A549 (cell line): ENCODE measurements at regions not wholly inside any gene's neighbourhood (a gene's known extent, or its start where the extent isn't known, plus 50 kb on each side); places are given as distances from the start of the nearest gene placed in this dataset.

Experiments
- ATAC-seq, 2 experiments: fragments of 200-7000 bp in 1 of 2; fragments of >200 bp in 1 of 2; cut with Nextera tagmentation in 1 of 2; cut with Tn5 transposase in 1 of 2; 3 replicates each; pipeline versions ENCODE4 v1.8.0 to v1.9.1; 2018 to 2020; ENCODE audit warnings: mild to moderate bottlenecking in 1 of 2, moderate library complexity in 1 of 2
- CTCF ChIA-PET: fragments of 300-600 bp; sonication (Branson Sonifier 250); formaldehyde crosslinking; extraction: SDS; loops from one replicate; lab custom pipeline; 2021; ENCODE audit warnings: antibody characterized with exemption, inconsistent platforms; lab: Yijun Ruan, JAX
- POLR2A ChIA-PET: fragments of 350-600 bp; formaldehyde crosslinking; extraction: SDS; loops from one replicate; lab custom pipeline; 2021; ENCODE audit warnings: antibody characterized with exemption, inconsistent platforms; lab: Yijun Ruan, JAX
- DNase-seq, 2 experiments: peaks; one replicate each; pipeline versions ENCODE4 v3.0.0 to v3.0.0-alpha.2; 2011 to 2016; ENCODE audit warnings: low read depth in 1 of 2, low spot score in 1 of 2
- FAIRE-seq: peaks from 2 replicates; lab custom pipeline; 2011; peaks lifted over from hg19 to GRCh38; lab: Jason Lieb, UNC
- H3K27ac ChIP-seq, 2 experiments: fragments of >200 bp; sonication (Bioruptor Twin); formaldehyde crosslinking; 3 replicates each; pipeline ENCODE4 v1.5.1; 2016 to 2017
- H3K4me1 ChIP-seq: fragments of >200 bp; sonication (Bioruptor Twin); formaldehyde crosslinking; 3 replicates; pipeline ENCODE4 v1.6.1; 2016
- H3K4me2 ChIP-seq: fragments of >200 bp; sonication (Bioruptor Twin); formaldehyde crosslinking; 3 replicates; pipeline ENCODE4 v1.6.1; 2016
- H3K4me3 ChIP-seq: fragments of >200 bp; sonication (Bioruptor Twin); formaldehyde crosslinking; 3 replicates; pipeline ENCODE4 v1.5.1; 2016
- H3K9me3 ChIP-seq: fragments of >200 bp; sonication (Bioruptor Twin); formaldehyde crosslinking; 3 replicates; pipeline ENCODE4 v1.6.1; 2016
- CBX2 ChIP-seq: fragments of 200-600 bp; sonication (generic); IDR thresholded peaks from 2 replicates; pipeline ENCODE4 v1.6.1; 2016; ENCODE audit warnings: low read depth, mild to moderate bottlenecking, borderline replicate concordance
- CBX8 ChIP-seq: fragments of 200-600 bp; sonication (generic); IDR thresholded peaks from 2 replicates; pipeline ENCODE4 v1.6.1; 2016
- EP300 ChIP-seq, 2 experiments: fragments of >200 bp; sonication (Bioruptor Twin); formaldehyde crosslinking; IDR thresholded peaks; 2 replicates in 1 of 2; 3 replicates in 1 of 2; pipeline ENCODE4 v1.6.1; 2016 to 2017
- FOSB ChIP-seq: fragments of 250-450 bp; sonication (Bioruptor Pico); IDR thresholded peaks from 2 replicates; pipeline ENCODE4 v1.5.0; 2020; ENCODE audit warnings: mild to moderate bottlenecking, moderate library complexity
- FOSL2 ChIP-seq, 2 experiments: fragments of 450-650 bp in 1 of 2; fragments of >200 bp in 1 of 2; sonication (Bioruptor Twin) in 1 of 2; formaldehyde crosslinking; IDR thresholded peaks; 2 replicates each; pipeline versions ENCODE4 v1.5.0 to v1.6.1; 2016 to 2020; ENCODE audit warnings: mild to moderate bottlenecking in 1 of 2, moderate library complexity in 1 of 2
- FOXS1 ChIP-seq: fragments of 250-450 bp; sonication (Bioruptor Pico); IDR thresholded peaks from 2 replicates; pipeline ENCODE4 v1.5.0; 2020; ENCODE audit warnings: mild to moderate bottlenecking, moderate library complexity
- GATA3 ChIP-seq: IDR thresholded peaks from 2 replicates; pipeline ENCODE4 v1.6.1; 2012; ENCODE audit warnings: borderline replicate concordance
- HEYL ChIP-seq: fragments of 250-450 bp; sonication (Bioruptor Pico); IDR thresholded peaks from 2 replicates; pipeline ENCODE4 v1.8.0; 2021; ENCODE audit warnings: mild to moderate bottlenecking, moderate library complexity
- HOXB13 ChIP-seq: fragments of 250-450 bp; sonication (Bioruptor Pico); IDR thresholded peaks from 2 replicates; pipeline ENCODE4 v1.5.0; 2020; ENCODE audit warnings: low read depth, mild to moderate bottlenecking, moderate library complexity
- JUN ChIP-seq, 2 experiments: fragments of >200 bp; sonication (Bioruptor Twin); formaldehyde crosslinking; IDR thresholded peaks; 2 replicates in 1 of 2; 3 replicates in 1 of 2; pipeline ENCODE4 v1.6.1; 2016 to 2017
- JUNB ChIP-seq: fragments of >200 bp; sonication (Bioruptor Twin); formaldehyde crosslinking; IDR thresholded peaks from 2 replicates; pipeline ENCODE4 v1.6.1; 2016
- MYC ChIP-seq: IDR thresholded peaks from 2 replicates; pipeline ENCODE4 v1.6.1; 2012; ENCODE audit warnings: mild to moderate bottlenecking, inconsistent platforms, low read length, improper control_type of control experiment, borderline replicate concordance
- NPAS2 ChIP-seq: fragments of 250-450 bp; sonication (Bioruptor Pico); IDR thresholded peaks from 2 replicates; pipeline ENCODE4 v1.8.0; 2022; ENCODE audit warnings: mild to moderate bottlenecking, moderate library complexity, borderline replicate concordance
- RFX5 ChIP-seq: fragments of 450-650 bp; IDR thresholded peaks from 2 replicates; pipeline ENCODE4 v1.7.1; 2014; ENCODE audit warnings: antibody characterized with exemption, mild to moderate bottlenecking, moderate library complexity
- TFCP2L1 ChIP-seq: fragments of 250-450 bp; sonication (Bioruptor Pico); IDR thresholded peaks from 2 replicates; pipeline ENCODE4 v1.5.0; 2021; ENCODE audit warnings: mild to moderate bottlenecking
- TP53 ChIP-seq: fragments of 250-450 bp; sonication (Bioruptor Pico); IDR thresholded peaks from 2 replicates; pipeline ENCODE4 v1.5.0; 2021; ENCODE audit warnings: mild to moderate bottlenecking, moderate library complexity
- ZC3H11A ChIP-seq: fragments of 450-650 bp; IDR thresholded peaks from 2 replicates; pipeline ENCODE4 v1.6.1; 2014; ENCODE audit warnings: antibody characterized with exemption, mild to moderate bottlenecking
- ZSCAN20 ChIP-seq: fragments of 250-450 bp; sonication (Bioruptor Pico); IDR thresholded peaks from 2 replicates; pipeline ENCODE4 v1.8.0; 2022; ENCODE audit warnings: mild to moderate bottlenecking, moderate library complexity
- WGBS: methylation state at CpG from one replicate; pipeline ENCODE4 v1.1.6; 2017; ENCODE audit errors: missing lambda C conversion rate; 5-methylcytosine and 5-hydroxymethylcytosine counted together
- TF ChIP-seq, protein P1 (sequence below): fragments of 450-650 bp; IDR thresholded peaks from 2 replicates; pipeline ENCODE4 v1.6.1; 2014; ENCODE audit warnings: antibody characterized with exemption
- TF ChIP-seq, protein P2 (sequence below): fragments of 200-600 bp; sonication (generic); IDR thresholded peaks from 2 replicates; pipeline ENCODE4 v1.6.1; 2016; ENCODE audit warnings: antibody characterized with exemption, mild to moderate bottlenecking, moderate library complexity
- TF ChIP-seq, protein P3 (sequence below): IDR thresholded peaks from 2 replicates; pipeline ENCODE4 v1.6.1; 2012; ENCODE audit warnings: low read depth, borderline replicate concordance
- TF ChIP-seq, protein P4 (sequence below): fragments of >200 bp; sonication (Bioruptor Twin); formaldehyde crosslinking; IDR thresholded peaks from 3 replicates; pipeline ENCODE4 v1.6.1; 2016

DNA sequence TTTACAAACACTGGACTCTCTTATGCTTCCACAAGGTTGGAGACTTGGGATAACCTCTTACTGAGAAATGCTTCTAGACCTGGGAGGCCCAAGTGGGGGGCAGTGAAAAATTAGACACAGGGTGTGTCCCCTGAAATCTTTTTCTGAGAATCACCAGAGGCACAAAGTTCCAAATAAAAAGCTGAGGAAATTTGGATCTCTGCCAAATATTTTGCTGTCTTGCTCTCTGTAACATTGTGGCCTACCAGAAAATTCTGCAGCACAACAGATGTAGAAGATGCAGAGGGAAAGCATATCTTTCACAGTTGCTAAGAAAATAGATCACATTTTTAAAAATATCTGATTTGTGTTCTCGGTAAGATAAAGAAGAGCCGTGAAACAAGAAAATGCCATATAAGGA, 849.4 kb downstream of the CCSER2 start:
- H3K9me3 ChIP-seq: no peaks in the 10 kb centered on the region
- POLR2A ChIA-PET: interaction anchor here (0.6 kb wide), 1 partner anchor 60 kb away, joined by 3 read pairs; no protein-coding TSS in a partner anchor

DNA sequence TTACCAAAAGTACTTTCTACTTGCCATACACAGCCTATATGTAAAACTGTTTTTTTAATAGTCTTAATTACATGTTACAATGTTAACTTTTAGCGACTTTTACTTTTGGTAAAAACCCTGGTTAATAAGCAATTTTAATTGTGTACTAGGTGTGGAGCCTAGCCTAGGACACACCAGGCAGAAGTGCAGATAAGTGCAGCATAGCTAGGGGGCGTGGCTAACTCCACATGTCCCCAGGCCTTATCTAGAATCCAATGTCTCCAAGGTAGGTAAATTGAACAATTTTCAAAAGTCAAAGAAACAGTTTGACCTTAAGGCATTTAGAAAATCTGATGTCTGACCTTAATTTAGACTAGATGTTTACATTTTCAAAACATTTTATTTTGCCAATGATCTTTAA, 858.7 kb downstream of the CCSER2 start:
- no peak for DNase-seq
- Histone ChIP-seq H3K4me2 (no peak overlapping the region), H3K27ac (no peak overlapping the region), H3K4me1 (no peaks in the 10 kb centered on the region), H3K4me3 (no peak overlapping the region), H3K9me3 (no peaks in the 10 kb centered on the region)
- WGBS: 0% methylated on average over 2 of the region's 2 CpGs
- no peak for TF ChIP-seq MYC
- no peak for TF ChIP-seq RFX5
- no peak for TF ChIP-seq CBX2
- TF ChIP-seq JUN (IDR thresholded peaks at IDR 0.05): no peak
- no peak for TF ChIP-seq NPAS2 (CRISPR knock-in tag)
- no peak for TF ChIP-seq CBX8
- TF ChIP-seq FOSL2 (IDR thresholded peaks at IDR 0.05): no peak
- TF ChIP-seq FOSL2 (CRISPR knock-in tag; IDR thresholded peaks at IDR 0.05): no peak
- POLR2A ChIA-PET: no interaction called here
- no peak for ATAC-seq
- FAIRE-seq: no peak
- CTCF ChIA-PET: no interaction called here

More for the DNA sequence above, 849.4 kb downstream of the CCSER2 start:
- WGBS: 91% methylated on average over 2 of the region's 2 CpGs
- DNase-seq: no peak
- no peak overlapping the region for H3K4me3 ChIP-seq
- H3K27ac ChIP-seq: no peak overlapping the region
- H3K4me2 ChIP-seq: no peak overlapping the region
- TF ChIP-seq EP300 (IDR thresholded peaks at IDR 0.05) (no peak), HOXB13 (CRISPR knock-in tag) (no peak), FOSB (no peak), TFCP2L1 (CRISPR knock-in tag) (no peak), ZC3H11A (no peak), JUNB (no peak), CBX8 (no peak), FOXS1 (CRISPR knock-in tag) (no peak), TP53 (CRISPR knock-in tag) (no peak), RFX5 (no peak), HEYL (CRISPR knock-in tag) (no peak), GATA3 (no peak), MYC (no peak), ZSCAN20 (CRISPR knock-in tag) (no peak), FOSL2 (IDR thresholded peaks at IDR 0.05) (no peak), FOSL2 (CRISPR knock-in tag; IDR thresholded peaks at IDR 0.05) (no peak)
- TF ChIP-seq, protein P1, sequence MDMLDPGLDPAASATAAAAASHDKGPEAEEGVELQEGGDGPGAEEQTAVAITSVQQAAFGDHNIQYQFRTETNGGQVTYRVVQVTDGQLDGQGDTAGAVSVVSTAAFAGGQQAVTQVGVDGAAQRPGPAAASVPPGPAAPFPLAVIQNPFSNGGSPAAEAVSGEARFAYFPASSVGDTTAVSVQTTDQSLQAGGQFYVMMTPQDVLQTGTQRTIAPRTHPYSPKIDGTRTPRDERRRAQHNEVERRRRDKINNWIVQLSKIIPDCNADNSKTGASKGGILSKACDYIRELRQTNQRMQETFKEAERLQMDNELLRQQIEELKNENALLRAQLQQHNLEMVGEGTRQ: no peak
- TF ChIP-seq, protein P2, sequence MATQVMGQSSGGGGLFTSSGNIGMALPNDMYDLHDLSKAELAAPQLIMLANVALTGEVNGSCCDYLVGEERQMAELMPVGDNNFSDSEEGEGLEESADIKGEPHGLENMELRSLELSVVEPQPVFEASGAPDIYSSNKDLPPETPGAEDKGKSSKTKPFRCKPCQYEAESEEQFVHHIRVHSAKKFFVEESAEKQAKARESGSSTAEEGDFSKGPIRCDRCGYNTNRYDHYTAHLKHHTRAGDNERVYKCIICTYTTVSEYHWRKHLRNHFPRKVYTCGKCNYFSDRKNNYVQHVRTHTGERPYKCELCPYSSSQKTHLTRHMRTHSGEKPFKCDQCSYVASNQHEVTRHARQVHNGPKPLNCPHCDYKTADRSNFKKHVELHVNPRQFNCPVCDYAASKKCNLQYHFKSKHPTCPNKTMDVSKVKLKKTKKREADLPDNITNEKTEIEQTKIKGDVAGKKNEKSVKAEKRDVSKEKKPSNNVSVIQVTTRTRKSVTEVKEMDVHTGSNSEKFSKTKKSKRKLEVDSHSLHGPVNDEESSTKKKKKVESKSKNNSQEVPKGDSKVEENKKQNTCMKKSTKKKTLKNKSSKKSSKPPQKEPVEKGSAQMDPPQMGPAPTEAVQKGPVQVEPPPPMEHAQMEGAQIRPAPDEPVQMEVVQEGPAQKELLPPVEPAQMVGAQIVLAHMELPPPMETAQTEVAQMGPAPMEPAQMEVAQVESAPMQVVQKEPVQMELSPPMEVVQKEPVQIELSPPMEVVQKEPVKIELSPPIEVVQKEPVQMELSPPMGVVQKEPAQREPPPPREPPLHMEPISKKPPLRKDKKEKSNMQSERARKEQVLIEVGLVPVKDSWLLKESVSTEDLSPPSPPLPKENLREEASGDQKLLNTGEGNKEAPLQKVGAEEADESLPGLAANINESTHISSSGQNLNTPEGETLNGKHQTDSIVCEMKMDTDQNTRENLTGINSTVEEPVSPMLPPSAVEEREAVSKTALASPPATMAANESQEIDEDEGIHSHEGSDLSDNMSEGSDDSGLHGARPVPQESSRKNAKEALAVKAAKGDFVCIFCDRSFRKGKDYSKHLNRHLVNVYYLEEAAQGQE: no peak
- TF ChIP-seq, protein P3, sequence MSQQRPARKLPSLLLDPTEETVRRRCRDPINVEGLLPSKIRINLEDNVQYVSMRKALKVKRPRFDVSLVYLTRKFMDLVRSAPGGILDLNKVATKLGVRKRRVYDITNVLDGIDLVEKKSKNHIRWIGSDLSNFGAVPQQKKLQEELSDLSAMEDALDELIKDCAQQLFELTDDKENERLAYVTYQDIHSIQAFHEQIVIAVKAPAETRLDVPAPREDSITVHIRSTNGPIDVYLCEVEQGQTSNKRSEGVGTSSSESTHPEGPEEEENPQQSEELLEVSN: no peak
- TF ChIP-seq, protein P4, sequence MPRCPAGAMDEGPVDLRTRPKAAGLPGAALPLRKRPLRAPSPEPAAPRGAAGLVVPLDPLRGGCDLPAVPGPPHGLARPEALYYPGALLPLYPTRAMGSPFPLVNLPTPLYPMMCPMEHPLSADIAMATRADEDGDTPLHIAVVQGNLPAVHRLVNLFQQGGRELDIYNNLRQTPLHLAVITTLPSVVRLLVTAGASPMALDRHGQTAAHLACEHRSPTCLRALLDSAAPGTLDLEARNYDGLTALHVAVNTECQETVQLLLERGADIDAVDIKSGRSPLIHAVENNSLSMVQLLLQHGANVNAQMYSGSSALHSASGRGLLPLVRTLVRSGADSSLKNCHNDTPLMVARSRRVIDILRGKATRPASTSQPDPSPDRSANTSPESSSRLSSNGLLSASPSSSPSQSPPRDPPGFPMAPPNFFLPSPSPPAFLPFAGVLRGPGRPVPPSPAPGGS: no peak
- no peaks in the 10 kb centered on the region for H3K4me1 ChIP-seq
- ATAC-seq: no peak
- CTCF ChIA-PET: no interaction called here
- FAIRE-seq: no peak
